RKO (cell line): ENCODE measurements at regions not wholly inside any gene's neighbourhood (a gene's known extent, or its start where the extent isn't known, plus 50 kb on each side); places are given as distances from the start of the nearest gene placed in this dataset.

Source experiments
- DNase-seq: peaks from one replicate; pipeline ENCODE4 v3.0.0-alpha.2; 2016; ENCODE audit warnings: low spot score

DNA sequence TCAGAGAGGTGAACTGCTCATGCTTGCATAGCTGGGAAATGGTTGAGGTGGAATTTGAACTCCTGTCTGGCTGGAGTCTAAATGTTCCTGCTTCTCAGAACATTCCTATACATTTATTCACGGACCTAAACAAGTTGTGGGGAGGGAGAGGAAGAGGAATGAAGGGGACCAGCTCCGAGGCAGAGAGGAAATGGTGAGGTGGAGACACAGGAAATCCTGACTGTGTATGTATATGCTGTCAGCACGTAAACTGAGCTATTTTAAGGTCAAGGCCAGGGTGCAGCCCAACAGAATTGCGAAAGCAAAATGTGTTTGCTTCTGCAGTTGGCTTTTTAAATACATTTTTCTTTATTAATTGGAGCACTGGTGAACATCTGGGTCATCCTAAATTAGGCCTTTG lies 74.1 kb upstream of the POMGNT2 start:
- no peak for DNase-seq

- peak; percentile 58 for DNase-seq
These were observed 73.0 kb upstream of the POMGNT2 start for GRCh38 chr3:43178891-43179366.

DNA sequence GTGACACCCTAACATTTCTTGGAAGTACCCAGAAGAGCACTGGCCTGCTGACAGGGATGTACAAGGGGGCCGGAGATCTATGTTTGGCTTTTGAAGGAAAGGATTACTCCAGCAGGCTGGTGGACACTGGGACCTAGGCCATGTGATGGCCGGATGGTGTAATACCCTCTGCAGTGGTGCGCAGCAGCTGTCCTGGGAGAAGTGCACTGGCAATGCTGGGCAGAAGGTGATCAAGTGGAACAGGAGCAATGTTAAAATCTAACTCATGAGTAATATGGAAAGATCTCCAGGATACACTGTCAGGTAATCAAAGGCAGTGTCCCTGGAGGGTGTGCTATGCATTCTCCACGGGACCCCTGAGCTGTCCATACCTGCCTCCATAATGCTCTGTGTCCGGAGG lies 71.2 kb upstream of the POMGNT2 start:
- DNase-seq, result no peak

DNA sequence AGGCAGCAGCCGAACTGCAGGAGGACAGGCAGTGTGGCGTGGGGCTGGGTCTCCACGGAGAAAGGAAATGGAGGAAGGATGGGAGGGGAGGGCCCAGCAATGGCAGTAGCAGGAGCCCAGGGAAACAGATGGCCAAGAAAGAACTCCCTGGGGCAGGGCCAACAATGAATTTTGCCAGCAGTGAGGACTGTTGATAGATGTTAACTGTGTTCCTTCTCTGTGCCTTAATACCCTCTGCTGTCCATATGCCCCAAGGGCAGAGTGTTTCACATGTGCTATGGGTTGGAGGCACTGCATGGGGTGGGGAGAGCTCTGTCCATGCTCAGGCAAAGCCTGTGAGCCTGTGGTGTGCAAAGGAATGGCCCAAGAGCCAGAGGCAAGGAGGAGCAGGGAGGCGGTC lies 70.8 kb upstream of the POMGNT2 start:
- DNase-seq, result no peak

- no peak for DNase-seq
These were observed 69.7 kb upstream of the POMGNT2 start for GRCh38 chr3:43175541-43175940.

GRCh38 chr3:43173949-43174348 lies 68.1 kb upstream of the POMGNT2 start:
- no peak for DNase-seq

- no peak for DNase-seq
These were observed 65.9 kb upstream of the POMGNT2 start for GRCh38 chr3:43171748-43172147.

DNA sequence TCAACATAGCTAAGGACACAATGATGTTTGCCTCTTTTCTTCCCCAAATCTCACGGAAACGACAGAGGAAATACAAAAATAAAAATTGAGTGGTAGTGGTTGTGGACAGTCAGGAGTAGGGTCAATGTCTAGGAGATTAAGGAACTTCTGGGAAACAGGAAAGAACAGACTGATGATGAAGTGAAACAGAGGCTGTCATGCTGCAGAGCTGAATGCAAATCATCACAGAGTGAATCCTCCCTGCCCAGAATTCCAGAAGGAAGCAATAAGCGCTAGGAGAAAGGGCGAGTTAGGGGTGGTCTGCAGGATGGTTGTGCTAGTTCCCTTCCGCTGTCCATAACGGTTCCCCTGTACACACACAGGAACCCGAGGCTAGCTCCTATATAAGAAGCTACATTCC lies 64.7 kb upstream of the POMGNT2 start:
- DNase-seq, result no peak

DNA sequence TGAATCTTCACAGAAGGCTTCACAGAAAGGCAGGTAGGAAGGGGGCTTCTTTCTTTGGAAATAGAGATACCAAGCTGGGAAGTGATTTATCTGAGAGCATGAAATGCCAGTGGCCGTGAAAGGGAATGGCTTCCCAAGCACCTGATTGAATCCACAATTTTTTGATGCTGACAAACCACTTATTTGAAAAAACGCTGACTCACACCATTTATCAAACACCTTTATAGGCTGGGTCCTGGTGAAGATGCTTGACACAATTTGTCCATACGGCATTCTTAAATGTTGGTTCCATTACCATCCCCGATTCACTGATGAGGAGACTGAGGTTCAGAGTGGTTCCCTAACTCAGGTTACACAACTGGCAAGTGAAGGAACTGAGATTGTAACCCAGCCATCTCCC lies 64.1 kb upstream of the POMGNT2 start:
- no peak for DNase-seq

GRCh38 chr3:43166406-43166805 lies 60.5 kb upstream of the POMGNT2 start:
- no peak for DNase-seq

GRCh38 chr3:43165786-43166185 lies 59.9 kb upstream of the POMGNT2 start:
- no peak for DNase-seq

- DNase-seq, result no peak
These were observed 58.1 kb upstream of the POMGNT2 start for GRCh38 chr3:43163895-43164493.

GRCh38 chr3:43162230-43163084 lies 56.6 kb upstream of the POMGNT2 start:
- DNase-seq, result peak; percentile 36

- no peak for DNase-seq
These were observed 55.9 kb upstream of the POMGNT2 start for GRCh38 chr3:43161684-43162229.

DNA sequence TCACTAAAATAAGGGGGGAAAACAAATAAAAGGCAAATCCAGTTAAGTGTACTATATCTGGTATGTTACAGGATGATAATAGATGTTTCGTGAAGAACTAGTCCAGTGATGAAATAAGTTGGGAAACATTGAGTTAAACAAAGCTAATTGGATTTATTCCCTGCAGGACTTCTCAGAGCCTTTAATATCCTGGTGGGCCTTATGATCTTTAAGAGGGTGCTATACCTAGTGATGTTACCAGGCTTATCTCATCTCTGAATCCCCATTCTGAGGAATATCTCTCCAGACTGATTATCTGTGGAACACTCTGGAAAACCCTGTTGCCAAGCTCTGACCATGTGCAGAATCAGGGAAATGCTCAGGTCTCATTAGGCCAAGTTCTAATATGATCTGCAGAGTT lies 54.8 kb upstream of the POMGNT2 start:
- no peak for DNase-seq

DNA sequence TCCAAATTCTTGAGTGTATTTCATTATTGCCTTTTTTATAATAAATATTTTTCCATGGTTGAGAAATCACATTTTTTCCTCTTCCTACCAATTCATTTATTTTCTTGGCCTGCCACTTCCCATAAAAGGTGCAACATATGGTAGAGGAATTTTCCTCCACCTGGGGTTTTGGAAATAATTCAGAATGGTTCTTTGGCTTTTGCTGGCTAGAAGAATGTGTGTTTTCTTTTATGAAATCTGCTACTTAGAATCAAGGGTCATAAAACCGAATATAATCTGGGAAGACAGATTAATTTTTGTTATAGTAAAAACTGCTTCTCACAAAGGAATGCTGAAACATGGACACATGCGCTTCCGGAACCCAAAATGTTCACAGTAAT lies 54.0 kb upstream of the POMGNT2 start:
- no peak for DNase-seq

- DNase-seq, result no peak
These were observed 53.4 kb upstream of the POMGNT2 start for GRCh38 chr3:43159131-43159875.

GRCh38 chr3:43156812-43157455 lies 51.1 kb upstream of the POMGNT2 start:
- no peak for DNase-seq

- peak; percentile 76 for DNase-seq
These were observed 49.7 kb upstream of the POMGNT2 start for GRCh38 chr3:43155464-43156121.
